HepG2 (cell line): ENCODE measurements at regions not wholly inside any gene's neighbourhood (a gene's known extent, or its start where the extent isn't known, plus 50 kb on each side); places are given as distances from the start of the nearest gene placed in this dataset.

Experiments used
- ATAC-seq: fragments of 200-7000 bp; cut with Tn5 transposase; 3 replicates; pipeline ENCODE4 v1.9.1; 2020; ENCODE audit warnings: mild to moderate bottlenecking, moderate library complexity
- BruUV-seq: library from RNA; stranded (reverse); fragments of 400-500 nt; replicated peaks from 2 replicates; lab custom pipeline; 2021; lab: Mats Ljungman, UMichigan
- CTCF ChIA-PET: fragments of 300-600 bp; formaldehyde crosslinking; extraction: SDS; loops from one replicate; lab custom pipeline; 2021; ENCODE audit warnings: low total read pairs, inconsistent platforms, low intra/inter-chr PET ratio; lab: Yijun Ruan, JAX
- POLR2A ChIA-PET: fragments of 350-600 bp; sonication (Branson Sonifier 250); formaldehyde crosslinking; loops from one replicate; lab custom pipeline; 2020; ENCODE audit warnings: antibody characterized with exemption, inconsistent platforms; lab: Yijun Ruan, JAX
- DNase-seq: peaks from one replicate; pipeline ENCODE4 v3.0.0-alpha.2; 2015; ENCODE audit warnings: low spot score
- FAIRE-seq: peaks from 3 replicates; lab custom pipeline; 2011; peaks lifted over from hg19 to GRCh38; lab: Jason Lieb, UNC
- H2AFZ ChIP-seq: one replicate; pipeline ENCODE4 v1.6.1; 2011; ENCODE audit warnings: low read length, inconsistent platforms
- H3K27ac ChIP-seq: fragments of 300-600 bp; 3 replicates; pipeline ENCODE4 v1.8.0; 2011; ENCODE audit warnings: mixed run types, mild to moderate bottlenecking, mixed read lengths, low read length, inconsistent platforms; ENCODE audit not compliant: insufficient read depth; ENCODE audit errors: extremely low read length
- H3K27me3 ChIP-seq, 2 experiments: fragments of 200-600 bp in 1 of 2; 2 replicates in 1 of 2; 3 replicates in 1 of 2; pipeline versions ENCODE4 v1.6.0 to v1.8.0; 2011; ENCODE audit warnings: low read length in 2 of 2, mild to moderate bottlenecking in 2 of 2, moderate library complexity in 2 of 2, inconsistent platforms in 1 of 2; ENCODE audit not compliant: insufficient read depth in 2 of 2, control insufficient read depth in 1 of 2
- H3K36me3 ChIP-seq, 2 experiments: fragments of 200-600 bp in 1 of 2; replicated peaks in 1 of 2; 2 replicates in 1 of 2; 3 replicates in 1 of 2; pipeline versions ENCODE4 v1.5.1 to v1.8.0; 2011; ENCODE audit warnings: low read length in 2 of 2, inconsistent platforms in 1 of 2; ENCODE audit not compliant: insufficient read depth in 2 of 2, control insufficient read depth in 1 of 2
- H3K4me1 ChIP-seq: 2 replicates; pipeline ENCODE4 v1.5.1; 2012; ENCODE audit warnings: low read length, inconsistent platforms; ENCODE audit not compliant: insufficient read depth
- H3K4me2 ChIP-seq: 2 replicates; pipeline ENCODE4 v1.6.0; 2011; ENCODE audit warnings: low read depth, low read length, inconsistent platforms
- H3K4me3 ChIP-seq, 3 experiments: fragments of 200-600 bp in 1 of 3; sonication (generic), shearing (Covaris generic) in 1 of 3; replicated peaks in 1 of 3; 2 replicates each; pipeline ENCODE4 v1.5.1; 2011 to 2016; ENCODE audit warnings: low read length in 3 of 3, inconsistent platforms in 2 of 3, low read depth in 2 of 3, mild to moderate bottlenecking in 2 of 3, control low read depth in 1 of 3, mixed read lengths in 1 of 3; ENCODE audit not compliant: insufficient read depth in 1 of 3
- H3K79me2 ChIP-seq: one replicate; pipeline ENCODE4 v1.6.1; 2011; ENCODE audit warnings: low read length, inconsistent platforms; ENCODE audit not compliant: insufficient read depth
- H3K9ac ChIP-seq: 2 replicates; pipeline ENCODE4 v1.6.0; 2011; ENCODE audit warnings: mild to moderate bottlenecking, low read depth, low read length, inconsistent platforms; ENCODE audit not compliant: insufficient read depth
- H3K9me3 ChIP-seq: 2 replicates; pipeline ENCODE4 v1.5.1; 2012; ENCODE audit warnings: mild to moderate bottlenecking, low read length
- H4K20me1 ChIP-seq: 2 replicates; pipeline ENCODE4 v1.6.0; 2011; ENCODE audit warnings: inconsistent platforms, mild to moderate bottlenecking, low read length, moderate library complexity; ENCODE audit not compliant: insufficient read depth
- ATAD3A ChIP-seq: sonication (generic); formaldehyde crosslinking; IDR thresholded peaks from 2 replicates; pipeline ENCODE4 v1.4.0; 2020; ENCODE audit warnings: missing genetic modification reagents
- CEBPB ChIP-seq: IDR thresholded peaks from 2 replicates; pipeline ENCODE4 v1.6.1; 2011; ENCODE audit warnings: low read depth, low read length, improper control_type of control experiment, borderline replicate concordance
- EP300 ChIP-seq, 3 experiments: sonication (generic) in 1 of 3; formaldehyde crosslinking in 1 of 3; IDR thresholded peaks; 2 replicates each; pipeline versions ENCODE4 v1.5.1 to v1.6.1; 2011 to 2020; ENCODE audit warnings: low read depth in 2 of 3, low read length in 2 of 3, borderline replicate concordance in 1 of 3, improper control_type of control experiment in 1 of 3, mild to moderate bottlenecking in 1 of 3, missing genetic modification reagents in 1 of 3, moderate library complexity in 1 of 3
- KMT2A ChIP-seq: sonication (generic); formaldehyde crosslinking; IDR thresholded peaks from 2 replicates; pipeline ENCODE4 v1.4.0; 2020; ENCODE audit warnings: missing genetic modification reagents
- PCBP2 ChIP-seq: fragments of 200-400 bp; formaldehyde crosslinking; optimal IDR thresholded peaks from 2 replicates; pipeline ENCODE3; 2018; ENCODE audit warnings: low read length, low read depth; ENCODE audit not compliant: poor library complexity, severe bottlenecking
- PHB2 ChIP-seq: fragments of 450-650 bp; IDR thresholded peaks from 2 replicates; pipeline ENCODE4 v1.6.1; 2018; ENCODE audit not compliant: partially characterized antibody
- RCOR2 ChIP-seq: IDR thresholded peaks from 2 replicates; pipeline ENCODE4 v1.6.1; 2016; ENCODE audit warnings: missing biosample characterization, missing genetic modification reagents
- RFX3 ChIP-seq: IDR thresholded peaks from 2 replicates; pipeline ENCODE4 v1.6.1; 2016; ENCODE audit warnings: missing biosample characterization, missing genetic modification reagents
- RXRA ChIP-seq: sonication (generic); formaldehyde crosslinking; IDR thresholded peaks from 2 replicates; pipeline ENCODE4 v1.5.1; 2020; ENCODE audit warnings: missing genetic modification reagents
- SMAD1 ChIP-seq: sonication (generic); formaldehyde crosslinking; IDR thresholded peaks from 2 replicates; pipeline ENCODE4 v1.4.0; 2020; ENCODE audit warnings: missing genetic modification reagents, low read depth, mild to moderate bottlenecking, borderline replicate concordance
- SOX13 ChIP-seq, 3 experiments: fragments of 450-650 bp in 1 of 3; sonication (generic) in 1 of 3; formaldehyde crosslinking in 1 of 3; IDR thresholded peaks in 2 of 3; conservative IDR thresholded peaks in 1 of 3; 2 replicates each; pipeline versions ENCODE4 v1.5.0 to v1.6.1; 2016 to 2020; ENCODE audit warnings: antibody characterized with exemption in 1 of 3, mild to moderate bottlenecking in 1 of 3, missing compliant biosample characterization in 1 of 3, missing genetic modification reagents in 1 of 3, moderate library complexity in 1 of 3
- THAP11 ChIP-seq: IDR thresholded peaks from 2 replicates; pipeline ENCODE4 v1.6.1; 2016; ENCODE audit warnings: missing biosample characterization, missing genetic modification reagents
- TOPORS ChIP-seq: sonication (generic); formaldehyde crosslinking; IDR thresholded peaks from 2 replicates; pipeline ENCODE4 v1.8.0; 2023; ENCODE audit warnings: mild to moderate bottlenecking, missing genetic modification reagents
- ZNF276 ChIP-seq: sonication (generic); formaldehyde crosslinking; IDR thresholded peaks from 2 replicates; pipeline ENCODE4 v1.4.0; 2020; ENCODE audit warnings: mild to moderate bottlenecking, low read depth, missing genetic modification reagents
- ZNF317 ChIP-seq: sonication (generic); formaldehyde crosslinking; IDR thresholded peaks from 2 replicates; pipeline ENCODE4 v1.5.0; 2020; ENCODE audit warnings: mild to moderate bottlenecking, missing genetic modification reagents
- ZNF431 ChIP-seq: sonication (generic); formaldehyde crosslinking; IDR thresholded peaks from 2 replicates; pipeline ENCODE4 v1.9.0; 2022; ENCODE audit warnings: missing genetic modification reagents, low read depth, mild to moderate bottlenecking, borderline replicate concordance
- ZNF552 ChIP-seq: sonication (generic); formaldehyde crosslinking; IDR thresholded peaks from 2 replicates; pipeline ENCODE4 v1.9.0; 2022; ENCODE audit warnings: missing genetic modification reagents, mild to moderate bottlenecking, borderline replicate concordance
- ZNF598 ChIP-seq: sonication (generic); formaldehyde crosslinking; IDR thresholded peaks from 2 replicates; pipeline ENCODE4 v1.5.1; 2020; ENCODE audit warnings: mild to moderate bottlenecking, missing genetic modification reagents, borderline replicate concordance
- ZNF790 ChIP-seq: sonication (generic); formaldehyde crosslinking; IDR thresholded peaks from 2 replicates; pipeline ENCODE4 v1.8.0; 2022; ENCODE audit warnings: missing genetic modification reagents, mild to moderate bottlenecking, borderline replicate concordance
- ZSCAN29 ChIP-seq: sonication (generic); formaldehyde crosslinking; conservative IDR thresholded peaks from 2 replicates; pipeline ENCODE4 v1.4.0; 2020; ENCODE audit warnings: mild to moderate bottlenecking, missing genetic modification reagents
- WGBS: methylation state at CpG from one replicate; pipeline ENCODE4 v1.1.6; 2017; ENCODE audit warnings: low lambda C conversion rate; 5-methylcytosine and 5-hydroxymethylcytosine counted together
- in situ Hi-C: cut with HindIII; loops from 2 replicates; pipeline ENCODE4 v1.10.0; 2017; ENCODE audit warnings: low pct_unique_long_range_greater_than_20kb; ENCODE audit not compliant: extremely low pct_ligation_motif_present
- intact Hi-C: fragments of 100-400 bp; cut with micrococcal nuclease; formaldehyde crosslinking; loops from one replicate; pipeline ENCODE4 v1.10.0; 2022; ENCODE audit not compliant: unreplicated experiment
- TF ChIP-seq, protein P1 (sequence below): IDR thresholded peaks from 2 replicates; pipeline ENCODE4 v1.6.1; 2018; ENCODE audit warnings: missing genetic modification reagents, mild to moderate bottlenecking, missing compliant biosample characterization

GRCh38 chr3:66823009-66823397 is 175.1 kb upstream of the KBTBD8 start:
- in situ Hi-C loops: no loop called here
- TF ChIP-seq EP300 (IDR thresholded peaks at IDR 0.05; ENCODE audit: low read depth in 2 of 2, low read length in 2 of 2): peak in 1 of 2 experiments; percentile 34; a peak in 1 of 4 replicates
- TF ChIP-seq EP300 (CRISPR knock-in tag; IDR thresholded peaks at IDR 0.05; ENCODE audit: borderline replicate concordance): no peak
- no peak for TF ChIP-seq THAP11 (CRISPR knock-in tag)
- no peak for TF ChIP-seq RXRA (CRISPR knock-in tag)
- 0 out of 2 replicates have a peak, but pooled peaks have one; percentile 25 for TF ChIP-seq CEBPB
- no peak for TF ChIP-seq TOPORS (CRISPR knock-in tag)
- TF ChIP-seq KMT2A (CRISPR knock-in tag): no peak
- no peak for TF ChIP-seq ATAD3A (CRISPR knock-in tag)
- no peak for TF ChIP-seq ZNF790 (CRISPR knock-in tag)
- no peak for TF ChIP-seq ZNF276
- TF ChIP-seq ZNF317 (CRISPR knock-in tag): no peak
- no peak for TF ChIP-seq PHB2
- TF ChIP-seq ZSCAN29 (CRISPR knock-in tag): no peak
- TF ChIP-seq RCOR2 (CRISPR knock-in tag): no peak
- TF ChIP-seq ZNF598: no peak
- TF ChIP-seq SOX13 (IDR thresholded peaks at IDR 0.05): no peak
- TF ChIP-seq SOX13 (CRISPR knock-in tag; conservative IDR thresholded peaks at IDR 0.05 in 1 of 2, IDR thresholded peaks at IDR 0.05 in 1 of 2): peak in 1 of 2 experiments; percentile 34; a peak in 1 of 4 replicates
- TF ChIP-seq RFX3 (CRISPR knock-in tag): no peak
- no peak for TF ChIP-seq SMAD1 (CRISPR knock-in tag)
- TF ChIP-seq ZNF552: no peak
- no peak for TF ChIP-seq ZNF431 (CRISPR knock-in tag)
- no peak for TF ChIP-seq PCBP2
- TF ChIP-seq, protein P1, sequence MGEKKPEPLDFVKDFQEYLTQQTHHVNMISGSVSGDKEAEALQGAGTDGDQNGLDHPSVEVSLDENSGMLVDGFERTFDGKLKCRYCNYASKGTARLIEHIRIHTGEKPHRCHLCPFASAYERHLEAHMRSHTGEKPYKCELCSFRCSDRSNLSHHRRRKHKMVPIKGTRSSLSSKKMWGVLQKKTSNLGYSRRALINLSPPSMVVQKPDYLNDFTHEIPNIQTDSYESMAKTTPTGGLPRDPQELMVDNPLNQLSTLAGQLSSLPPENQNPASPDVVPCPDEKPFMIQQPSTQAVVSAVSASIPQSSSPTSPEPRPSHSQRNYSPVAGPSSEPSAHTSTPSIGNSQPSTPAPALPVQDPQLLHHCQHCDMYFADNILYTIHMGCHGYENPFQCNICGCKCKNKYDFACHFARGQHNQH (CRISPR knock-in tag): no peak

More at GRCh38 chr3:66823009-66823397, 175.1 kb upstream of the KBTBD8 start:
- H3K4me2 ChIP-seq: no peak overlapping the region
- peaks cover 62% of the 10 kb centered on the region for H3K4me1 ChIP-seq
- peak; percentile 28 for FAIRE-seq
- H3K9ac ChIP-seq: no peak overlapping the region
- POLR2A ChIA-PET: interaction anchor here (1.1 kb wide), 1 partner anchor 14 kb away, joined by 4 read pairs; no protein-coding TSS in a partner anchor
- CTCF ChIA-PET: interaction anchor here (1.3 to 2.2 kb wide), 3 partner anchors 415 to 569 kb away, joined by 4 to 10 read pairs (median 9); no protein-coding TSS in a partner anchor
- H3K36me3 ChIP-seq: no peaks in the 10 kb centered on the region
- no TSS peak for BruUV-seq
- no peak overlapping the region for H3K4me3 ChIP-seq
- intact Hi-C loops: loop anchor here (2.0 to 5.0 kb wide), 2 partner anchors 321 to 568 kb away; partner anchors contain the start of gene LRIG1
- H3K27ac ChIP-seq: no peak overlapping the region
- no peak overlapping the region for H2AFZ ChIP-seq
- no peaks in the 10 kb centered on the region for H3K27me3 ChIP-seq
- no peaks in the 10 kb centered on the region for H4K20me1 ChIP-seq
- ATAC-seq: no peak; the same call in 2 of the 3 replicates
- 0% methylated on average over 1 of the region's 1 CpG for WGBS
- no peaks in the 10 kb centered on the region for H3K9me3 ChIP-seq
- H3K79me2 ChIP-seq: no peaks in the 10 kb centered on the region
- DNase-seq: peak; percentile 31
